SK-N-SH (cell line): ENCODE measurements at regions not wholly inside any gene's neighbourhood (a gene's known extent, or its start where the extent isn't known, plus 50 kb on each side); places are given as distances from the start of the nearest gene placed in this dataset.
A peak's percentile ranks its signal among the peaks of the same experiment; 100 is the strongest.

Experiments used
- CTCF ChIA-PET: fragments of 300-600, 350-600 bp; formaldehyde crosslinking; extraction: SDS; loops from one replicate; lab custom pipeline; 2021; lab: Yijun Ruan, JAX
- POLR2A ChIA-PET: fragments of 350-600 bp; sonication (Branson Sonifier 250); formaldehyde crosslinking; extraction: SDS; loops from one replicate; lab custom pipeline; 2020; ENCODE audit warnings: antibody characterized with exemption, inconsistent platforms; lab: Yijun Ruan, JAX
- DNase-seq: peaks from one replicate; pipeline ENCODE4 v3.0.0; 2012
- H2AFZ ChIP-seq: fragments of 200-600 bp; sonication (generic); 2 replicates; pipeline ENCODE4 v1.8.1; 2016; ENCODE audit warnings: antibody characterized with exemption, mild to moderate bottlenecking, low read depth
- H3F3A ChIP-seq: fragments of 200-600 bp; sonication (generic); replicated peaks from 2 replicates; pipeline ENCODE3; 2016; ENCODE audit warnings: antibody characterized with exemption, mild to moderate bottlenecking; ENCODE audit not compliant: insufficient read depth
- H3K27ac ChIP-seq, 2 experiments: fragments of 200-500 bp in 1 of 2; fragments of 200-600 bp in 1 of 2; sonication (Bioruptor generic) in 1 of 2; sonication (generic), shearing (Covaris generic) in 1 of 2; 2 replicates each; pipeline versions ENCODE4 v1.5.1 to v1.6.1; 2014 to 2016; ENCODE audit warnings: low read depth in 2 of 2, inconsistent platforms in 1 of 2, low read length in 1 of 2, mild to moderate bottlenecking in 1 of 2, mixed read lengths in 1 of 2
- H3K27me3 ChIP-seq: fragments of 200-600 bp; sonication (generic), shearing (Covaris generic); 2 replicates; pipeline ENCODE4 v1.6.1; 2016; ENCODE audit warnings: mixed run types; ENCODE audit not compliant: insufficient read depth
- H3K36me3 ChIP-seq, 2 experiments: fragments of 200-500 bp in 1 of 2; fragments of 200-600 bp in 1 of 2; sonication (Bioruptor generic) in 1 of 2; sonication (generic) in 1 of 2; replicated peaks in 1 of 2; 2 replicates each; pipeline versions ENCODE3 to v1.5.1; 2014 to 2016; ENCODE audit warnings: low read length in 1 of 2, mild to moderate bottlenecking in 1 of 2; ENCODE audit not compliant: insufficient read depth in 2 of 2, control insufficient read depth in 1 of 2
- H3K4me1 ChIP-seq, 2 experiments: fragments of 200-500 bp in 1 of 2; fragments of 200-600 bp in 1 of 2; sonication (Bioruptor generic) in 1 of 2; sonication (generic), shearing (Covaris generic) in 1 of 2; 2 replicates each; pipeline versions ENCODE4 v1.5.1 to v1.6.1; 2014 to 2016; ENCODE audit warnings: low read depth in 1 of 2, low read length in 1 of 2, mixed run types in 1 of 2; ENCODE audit not compliant: insufficient read depth in 2 of 2, control insufficient read depth in 1 of 2
- H3K4me2 ChIP-seq: fragments of 200-600 bp; sonication (generic), shearing (Covaris generic); 2 replicates; pipeline ENCODE4 v1.6.1; 2017; ENCODE audit warnings: mixed run types
- H3K4me3 ChIP-seq, 2 experiments: fragments of 200-500 bp in 1 of 2; fragments of 200-600 bp in 1 of 2; sonication (Bioruptor generic) in 1 of 2; sonication (generic), shearing (Covaris generic) in 1 of 2; 2 replicates each; pipeline versions ENCODE4 v1.5.1 to v1.8.1; 2014 to 2016; ENCODE audit warnings: low read depth in 2 of 2, inconsistent platforms in 1 of 2, low read length in 1 of 2, mild to moderate bottlenecking in 1 of 2, mixed read lengths in 1 of 2, moderate library complexity in 1 of 2
- H3K79me2 ChIP-seq: fragments of 200-600 bp; sonication (generic); 2 replicates; pipeline ENCODE4 v1.8.1; 2017; ENCODE audit warnings: mild to moderate bottlenecking; ENCODE audit not compliant: insufficient read depth
- H3K9ac ChIP-seq: fragments of 200-600 bp; sonication (generic); 2 replicates; pipeline ENCODE4 v1.6.1; 2017; ENCODE audit warnings: mixed run types
- H3K9me2 ChIP-seq: fragments of 200-600 bp; sonication (generic); 2 replicates; pipeline ENCODE4 v1.6.1; 2017; ENCODE audit warnings: mixed run types
- H3K9me3 ChIP-seq: fragments of 200-600 bp; sonication (generic); 2 replicates; pipeline ENCODE4 v1.6.1; 2017; ENCODE audit warnings: mixed run types, mild to moderate bottlenecking, moderate library complexity
- H4K20me1 ChIP-seq: fragments of 200-600 bp; sonication (generic); 2 replicates; pipeline ENCODE4 v1.6.1; 2017; ENCODE audit warnings: mild to moderate bottlenecking, mixed run types; ENCODE audit not compliant: insufficient read depth
- CTCF ChIP-seq: fragments of 200-600 bp; sonication (generic); IDR thresholded peaks from 2 replicates; pipeline ENCODE4 v1.6.1; 2017; ENCODE audit warnings: antibody characterized with exemption, mild to moderate bottlenecking, moderate library complexity
- EP300 ChIP-seq, 2 experiments: IDR thresholded peaks; 2 replicates each; pipeline versions ENCODE4 v1.4.0 to v1.6.1; 2012; ENCODE audit warnings: borderline replicate concordance in 1 of 2, low read depth in 1 of 2, low read length in 1 of 2
- EZH2phosphoT487 ChIP-seq: fragments of 200-600 bp; sonication (generic); IDR thresholded peaks from 2 replicates; pipeline ENCODE4 v1.6.1; 2017; ENCODE audit warnings: low read depth, mixed run types, mild to moderate bottlenecking, antibody characterized with exemption, moderate library complexity, borderline replicate concordance
- FOSL2 ChIP-seq: IDR thresholded peaks from 2 replicates; pipeline ENCODE4 v1.4.0; 2012; ENCODE audit warnings: low read depth, mild to moderate bottlenecking, moderate library complexity, borderline replicate concordance
- FOXJ3 ChIP-seq: sonication (generic); formaldehyde crosslinking; IDR thresholded peaks from 2 replicates; pipeline ENCODE4 v1.5.1; 2020; ENCODE audit warnings: mild to moderate bottlenecking, missing genetic modification reagents
- IRF3 ChIP-seq: fragments of 150-350 bp; IDR thresholded peaks from 2 replicates; pipeline ENCODE4 v1.6.1; 2016; ENCODE audit warnings: mild to moderate bottlenecking, low read depth, low read length
- JUND ChIP-seq: IDR thresholded peaks from 2 replicates; pipeline ENCODE4 v1.4.0; 2012
- MXI1 ChIP-seq: IDR thresholded peaks from 2 replicates; pipeline ENCODE4 v1.6.1; 2012; ENCODE audit warnings: mild to moderate bottlenecking, low read depth, low read length, improper control_type of control experiment
- POLR2AphosphoS5 ChIP-seq: IDR thresholded peaks from 2 replicates; pipeline ENCODE4 v1.6.1; 2012; ENCODE audit warnings: low read depth, low read length
- RAD21 ChIP-seq: IDR thresholded peaks from 2 replicates; pipeline ENCODE4 v1.6.1; 2012; ENCODE audit warnings: mild to moderate bottlenecking, low read length
- RCOR1 ChIP-seq: fragments of 150-350 bp; IDR thresholded peaks from 2 replicates; pipeline ENCODE4 v1.6.1; 2017; ENCODE audit warnings: antibody characterized with exemption, low read length
- RFX5 ChIP-seq: IDR thresholded peaks from 2 replicates; pipeline ENCODE4 v1.6.1; 2012; ENCODE audit warnings: mild to moderate bottlenecking, improper control_type of control experiment, low read length
- SMC3 ChIP-seq: IDR thresholded peaks from 2 replicates; pipeline ENCODE4 v1.6.1; 2012; ENCODE audit warnings: low read depth, low read length, improper control_type of control experiment
- TAF1 ChIP-seq: IDR thresholded peaks from 2 replicates; pipeline ENCODE4 v1.6.1; 2012; ENCODE audit warnings: low read depth, mild to moderate bottlenecking, low read length, moderate library complexity, borderline replicate concordance
- TCF12 ChIP-seq: IDR thresholded peaks from 2 replicates; pipeline ENCODE4 v1.4.0; 2012
- TEAD4 ChIP-seq: IDR thresholded peaks from 2 replicates; pipeline ENCODE4 v1.4.0; 2012; ENCODE audit warnings: mild to moderate bottlenecking, borderline replicate concordance; ENCODE audit not compliant: insufficient read depth
- WGBS: methylation state at CpG from one replicate; pipeline ENCODE4 v1.1.6; 2017; ENCODE audit warnings: low lambda C conversion rate; 5-methylcytosine and 5-hydroxymethylcytosine counted together
- TF ChIP-seq, protein P1 (sequence below): IDR thresholded peaks from 2 replicates; pipeline ENCODE4 v1.4.0; 2012; ENCODE audit warnings: low read depth, borderline replicate concordance
- TF ChIP-seq, protein P2 (sequence below): fragments of 150-350 bp; IDR thresholded peaks from 2 replicates; pipeline ENCODE4 v1.6.1; 2017; ENCODE audit warnings: antibody characterized with exemption, low read length, low read depth, borderline replicate concordance
- TF ChIP-seq, protein P3 (sequence below): IDR thresholded peaks from 2 replicates; pipeline ENCODE4; 2012

- 0 out of 2 replicates have a peak overlapping the region, but pooled peaks have one; percentile 37 for H2AFZ ChIP-seq
- CTCF ChIA-PET, result no interaction called here
- no peaks in the 10 kb centered on the region for H3K36me3 ChIP-seq
- H3K27ac ChIP-seq, result no peak overlapping the region
- H3K79me2 ChIP-seq, result no peaks in the 10 kb centered on the region
- peaks cover 0 to 2% of the 10 kb centered on the region in 2 experiments; a peak in 1 of 4 replicates for H3K4me1 ChIP-seq
- no peak for TF ChIP-seq MXI1
- no peak for TF ChIP-seq RFX5
- TF ChIP-seq CTCF, result no peak
- no peaks in the 10 kb centered on the region for H3K9me2 ChIP-seq
- H3K4me3 ChIP-seq, result no peak overlapping the region
- POLR2A ChIA-PET, result no interaction called here
- no peaks in the 10 kb centered on the region for H4K20me1 ChIP-seq
- no peak overlapping the region for H3K4me2 ChIP-seq
- no peak for DNase-seq
- H3K27me3 ChIP-seq, result no peaks in the 10 kb centered on the region
- H3F3A ChIP-seq, result no peaks in the 10 kb centered on the region
- no peaks in the 10 kb centered on the region for H3K9me3 ChIP-seq
- WGBS, result 54% methylated on average over 3 of the region's 3 CpGs
- H3K9ac ChIP-seq, result no peak overlapping the region
Observed at GRCh38 chr21:16509476-16509875, 779.7 kb downstream of the USP25 start.

- H4K20me1 ChIP-seq, result no peaks in the 10 kb centered on the region
- H3F3A ChIP-seq, result no peaks in the 10 kb centered on the region
- WGBS, result 84% methylated on average over 2 of the region's 2 CpGs
- no peaks in the 10 kb centered on the region for H3K9me3 ChIP-seq
- H3K4me1 ChIP-seq, result peaks cover 0 to 2% of the 10 kb centered on the region in 2 experiments; a peak in 1 of 4 replicates
- no peak overlapping the region for H3K4me3 ChIP-seq
- DNase-seq, result no peak
- no peak for TF ChIP-seq RCOR1
- no peak for TF ChIP-seq EZH2phosphoT487
- TF ChIP-seq EP300 (IDR thresholded peaks at IDR 0.05; ENCODE audit: borderline replicate concordance in 1 of 2, low read depth in 1 of 2, low read length in 1 of 2), result no peak
- no peak for TF ChIP-seq FOXJ3
- TF ChIP-seq IRF3, result no peak
- TF ChIP-seq, protein P1, sequence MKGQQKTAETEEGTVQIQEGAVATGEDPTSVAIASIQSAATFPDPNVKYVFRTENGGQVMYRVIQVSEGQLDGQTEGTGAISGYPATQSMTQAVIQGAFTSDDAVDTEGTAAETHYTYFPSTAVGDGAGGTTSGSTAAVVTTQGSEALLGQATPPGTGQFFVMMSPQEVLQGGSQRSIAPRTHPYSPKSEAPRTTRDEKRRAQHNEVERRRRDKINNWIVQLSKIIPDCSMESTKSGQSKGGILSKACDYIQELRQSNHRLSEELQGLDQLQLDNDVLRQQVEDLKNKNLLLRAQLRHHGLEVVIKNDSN, result no peak
- TF ChIP-seq MXI1, result no peak
- TF ChIP-seq TAF1, result no peak
- no peak for TF ChIP-seq TCF12
- TF ChIP-seq SMC3, result no peak
- no peak for TF ChIP-seq TEAD4
- TF ChIP-seq, protein P2, sequence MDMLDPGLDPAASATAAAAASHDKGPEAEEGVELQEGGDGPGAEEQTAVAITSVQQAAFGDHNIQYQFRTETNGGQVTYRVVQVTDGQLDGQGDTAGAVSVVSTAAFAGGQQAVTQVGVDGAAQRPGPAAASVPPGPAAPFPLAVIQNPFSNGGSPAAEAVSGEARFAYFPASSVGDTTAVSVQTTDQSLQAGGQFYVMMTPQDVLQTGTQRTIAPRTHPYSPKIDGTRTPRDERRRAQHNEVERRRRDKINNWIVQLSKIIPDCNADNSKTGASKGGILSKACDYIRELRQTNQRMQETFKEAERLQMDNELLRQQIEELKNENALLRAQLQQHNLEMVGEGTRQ, result no peak
- TF ChIP-seq JUND, result no peak
- no peak for TF ChIP-seq POLR2AphosphoS5
- no peak for TF ChIP-seq FOSL2
- TF ChIP-seq, protein P3, sequence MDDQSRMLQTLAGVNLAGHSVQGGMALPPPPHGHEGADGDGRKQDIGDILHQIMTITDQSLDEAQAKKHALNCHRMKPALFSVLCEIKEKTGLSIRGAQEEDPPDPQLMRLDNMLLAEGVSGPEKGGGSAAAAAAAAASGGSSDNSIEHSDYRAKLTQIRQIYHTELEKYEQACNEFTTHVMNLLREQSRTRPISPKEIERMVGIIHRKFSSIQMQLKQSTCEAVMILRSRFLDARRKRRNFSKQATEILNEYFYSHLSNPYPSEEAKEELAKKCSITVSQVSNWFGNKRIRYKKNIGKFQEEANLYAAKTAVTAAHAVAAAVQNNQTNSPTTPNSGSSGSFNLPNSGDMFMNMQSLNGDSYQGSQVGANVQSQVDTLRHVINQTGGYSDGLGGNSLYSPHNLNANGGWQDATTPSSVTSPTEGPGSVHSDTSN, result no peak
- no peak for TF ChIP-seq RAD21
- no peaks in the 10 kb centered on the region for H3K9me2 ChIP-seq
- H3K79me2 ChIP-seq, result no peaks in the 10 kb centered on the region
- H3K27ac ChIP-seq, result no peak overlapping the region
- ChIA-PET CTCF (no interaction called here), POLR2A (interaction anchor here (0.7 kb wide), 1 partner anchor 17 kb away, joined by 3 read pairs; no protein-coding TSS in a partner anchor)
- no peaks in the 10 kb centered on the region for H3K27me3 ChIP-seq
- H3K36me3 ChIP-seq, result no peaks in the 10 kb centered on the region
- H3K4me2 ChIP-seq, result no peak overlapping the region
- H2AFZ ChIP-seq, result no peak overlapping the region
- H3K9ac ChIP-seq, result no peak overlapping the region
Observed at GRCh38 chr21:16514316-16514715, 784.5 kb downstream of the USP25 start.
